Endothelial cell of hepatic sinusoid (primary cell): ENCODE measurements at regions not wholly inside any gene's neighbourhood (a gene's known extent, or its start where the extent isn't known, plus 50 kb on each side); places are given as distances from the start of the nearest gene placed in this dataset.

ENCODE experiments used
- in situ Hi-C: cut with HindIII; loops from 2 replicates; pipeline ENCODE4 v1.10.0; 2017; ENCODE audit warnings: low sequenced_read_pairs

DNA sequence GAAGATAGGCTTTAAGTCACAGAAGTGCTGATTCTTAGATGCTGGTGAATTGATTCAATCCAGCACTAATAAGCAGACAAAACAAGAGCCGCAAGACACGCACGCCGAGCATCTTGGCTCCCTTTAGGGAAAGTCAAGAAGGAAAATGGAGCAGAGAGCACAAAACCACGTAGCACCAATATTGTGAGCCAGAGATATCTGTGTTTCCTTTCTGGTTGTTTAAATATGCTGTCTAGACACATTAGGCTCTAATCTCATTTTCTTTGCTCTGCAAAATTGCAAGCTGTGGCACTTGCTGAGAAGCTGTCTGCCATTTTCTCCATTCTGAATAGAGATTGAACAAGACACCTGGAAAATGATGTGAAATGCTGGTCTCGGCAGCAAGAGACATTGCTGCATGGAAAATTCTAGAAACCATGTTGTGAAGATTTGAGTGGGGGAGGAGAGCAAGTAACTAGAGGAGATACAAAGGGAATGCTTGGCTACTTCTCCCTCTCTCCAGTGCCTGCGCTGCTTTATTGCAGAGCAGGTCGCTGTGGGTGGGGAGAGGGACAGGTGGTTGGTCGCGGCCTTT, 336.3 kb downstream of the MED10 start:
- in situ Hi-C loops = no loop called here

GRCh38 chr5:6039111-6039510, 339.2 kb downstream of the MED10 start:
- in situ Hi-C loops = no loop called here

DNA sequence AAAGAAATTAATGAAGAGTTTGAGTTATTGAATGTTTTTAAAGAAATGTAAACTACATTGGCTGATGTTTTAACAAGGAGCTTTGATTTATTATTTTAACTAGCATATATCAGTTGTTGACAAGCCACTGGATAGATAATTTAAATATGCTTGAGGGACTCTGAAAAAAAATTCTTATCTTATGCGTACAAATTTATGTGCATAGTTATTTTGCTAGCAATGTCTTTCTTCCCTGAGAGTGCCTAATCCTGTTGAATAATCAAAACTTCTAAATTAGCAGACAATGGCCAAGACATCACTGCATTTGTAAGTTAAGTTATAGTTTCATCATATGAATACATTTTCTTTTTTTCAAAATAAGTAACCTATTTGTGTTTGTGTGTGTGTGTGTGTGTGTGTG, 342.3 kb downstream of the MED10 start:
- in situ Hi-C loops = no loop called here

DNA sequence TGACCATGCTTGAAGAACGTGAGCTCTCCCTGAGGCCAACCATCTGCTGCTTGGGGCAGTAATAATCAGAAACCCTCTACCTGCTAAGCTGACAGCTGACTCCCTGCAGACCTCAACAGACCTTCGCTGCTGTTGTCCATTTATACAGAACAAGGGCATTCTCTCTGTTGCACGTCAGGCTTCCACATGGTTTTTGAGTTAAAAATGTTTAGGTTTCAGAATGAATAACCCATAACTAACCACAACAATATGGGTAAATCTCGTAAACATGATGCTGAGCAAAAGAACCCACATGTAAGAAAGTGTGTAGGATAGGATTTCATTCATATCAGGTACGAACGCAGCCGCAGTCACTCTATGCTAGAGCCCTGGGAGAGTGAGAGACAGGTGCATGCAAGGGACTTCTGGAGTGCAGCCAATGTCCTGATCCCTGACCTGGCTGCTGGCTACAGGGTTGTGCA, 348.5 kb downstream of the MED10 start:
- in situ Hi-C loops = no loop called here

- in situ Hi-C loops = no loop called here
Measured at GRCh38 chr5:6026766-6027406, 351.5 kb downstream of the MED10 start.

DNA sequence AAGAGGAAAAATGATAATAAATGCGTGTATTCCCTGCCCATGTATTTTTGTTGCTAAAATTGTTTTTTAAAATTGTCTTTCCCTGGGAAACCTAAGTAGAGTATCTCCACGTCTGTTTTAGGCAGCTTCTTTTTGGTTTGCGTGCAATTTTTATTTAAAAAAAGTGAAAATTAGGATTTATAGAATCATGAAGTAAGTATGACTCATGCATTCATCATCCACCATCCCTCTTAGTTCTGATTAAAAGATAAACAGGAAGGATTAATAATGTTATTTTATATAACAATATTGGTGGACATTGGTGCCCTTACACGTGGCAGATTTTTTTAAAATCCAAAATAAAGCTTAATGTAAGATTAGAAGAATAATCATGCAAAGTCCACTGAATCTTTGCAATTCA, 358.7 kb downstream of the MED10 start:
- in situ Hi-C loops = no loop called here

DNA sequence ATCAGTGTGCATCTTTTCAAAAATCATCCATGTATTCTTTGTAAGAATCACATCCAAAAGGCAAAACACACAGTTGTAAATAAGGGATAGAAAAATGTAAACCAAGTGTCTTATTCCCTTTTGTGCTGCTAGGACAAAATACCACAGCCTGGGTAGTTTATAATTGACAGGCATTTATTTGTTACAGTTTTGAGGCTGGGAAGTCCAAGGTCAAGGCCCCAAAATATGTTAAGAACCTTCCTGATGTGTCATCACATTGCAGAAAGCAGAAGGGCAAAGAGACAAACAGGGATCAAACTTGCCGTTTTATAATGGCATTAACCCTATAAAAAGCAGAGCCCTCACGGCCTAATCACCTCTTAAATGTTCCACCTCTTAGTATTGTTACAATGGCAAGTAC, 364.8 kb downstream of the MED10 start:
- in situ Hi-C loops = no loop called here

- in situ Hi-C loops = no loop called here
Measured at GRCh38 chr5:6011199-6011598, 367.1 kb downstream of the MED10 start.

DNA sequence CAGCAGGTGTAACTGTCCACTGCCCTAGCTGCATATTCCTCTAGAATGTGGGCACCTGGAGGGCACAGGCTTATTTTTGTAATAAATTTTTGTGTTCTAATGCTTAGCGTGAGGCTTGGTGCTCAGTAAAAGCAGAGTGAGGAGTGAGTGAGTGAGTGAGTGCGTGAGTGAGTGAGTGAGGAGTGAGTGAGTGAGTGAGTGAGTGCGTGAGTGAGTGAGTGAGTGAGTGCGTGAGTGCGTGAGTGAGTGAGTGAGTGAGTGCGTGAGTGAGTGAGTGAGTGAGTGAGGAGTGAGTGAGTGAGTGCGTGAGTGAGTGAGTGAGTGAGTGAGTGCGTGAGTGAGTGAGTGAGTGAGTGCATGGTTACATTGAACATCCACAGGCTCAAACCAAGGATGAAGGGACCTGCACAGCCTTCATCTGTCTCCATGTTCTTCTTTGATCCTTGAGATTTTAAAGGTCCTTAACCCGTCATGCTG, 371.5 kb downstream of the MED10 start:
- in situ Hi-C loops = no loop called here

GRCh38 chr5:6003040-6003825, 375.1 kb downstream of the MED10 start:
- in situ Hi-C loops = no loop called here

GRCh38 chr5:6000867-6001266, 377.5 kb downstream of the MED10 start:
- in situ Hi-C loops = no loop called here

GRCh38 chr5:5995819-5996218, 382.5 kb downstream of the MED10 start:
- in situ Hi-C loops = no loop called here

DNA sequence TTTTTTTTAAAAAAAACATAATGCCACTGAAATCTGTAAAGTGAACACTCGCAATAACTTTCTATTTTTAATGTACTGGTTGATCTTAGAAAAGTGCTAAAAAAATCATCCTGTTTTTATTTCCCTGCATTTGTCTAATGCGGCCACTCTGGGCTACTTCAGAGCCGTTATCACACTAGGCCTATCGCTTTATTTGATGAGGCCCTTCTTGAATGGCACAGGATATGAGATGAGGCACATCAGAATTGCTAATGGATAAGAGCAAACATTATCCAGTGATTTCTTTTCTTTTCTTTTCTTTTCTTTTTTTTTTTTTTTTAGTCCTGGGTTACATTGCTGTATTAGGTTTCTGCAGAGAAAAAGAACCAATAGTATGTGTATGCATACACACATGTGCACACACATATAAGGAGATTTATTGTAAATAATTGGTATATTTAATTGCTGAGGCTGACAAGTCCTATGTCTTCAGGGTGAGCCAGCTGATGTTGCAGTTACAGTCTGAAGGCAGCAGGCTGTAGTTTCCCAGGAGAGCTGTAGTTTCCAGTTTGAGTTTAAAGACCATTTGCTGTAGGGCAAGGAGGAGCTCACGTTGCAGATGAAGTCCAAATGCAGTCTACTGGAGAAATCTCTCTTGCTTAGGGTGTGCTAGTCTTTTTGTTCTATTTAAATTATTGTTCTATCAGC, 391.7 kb downstream of the MED10 start:
- in situ Hi-C loops = no loop called here

DNA sequence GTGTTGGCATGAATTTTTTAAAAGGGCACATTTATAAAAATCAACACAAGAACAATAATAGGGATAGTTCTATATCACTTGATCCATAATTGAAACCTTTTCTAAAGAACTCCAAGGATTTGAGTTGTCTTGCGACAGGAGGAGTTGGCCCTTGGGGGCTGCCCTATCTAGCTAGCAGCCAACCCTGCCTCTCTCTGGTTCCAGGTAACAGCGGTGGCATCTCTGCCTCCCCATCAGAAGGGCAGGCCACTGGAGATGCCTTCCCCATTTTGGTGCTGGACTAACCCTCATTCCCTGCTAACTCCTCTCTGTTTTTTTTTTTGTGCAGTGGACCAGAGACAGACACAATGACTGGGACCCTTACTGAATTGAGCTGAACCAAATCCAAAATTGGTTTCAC, 393.0 kb downstream of the MED10 start:
- in situ Hi-C loops = no loop called here

DNA sequence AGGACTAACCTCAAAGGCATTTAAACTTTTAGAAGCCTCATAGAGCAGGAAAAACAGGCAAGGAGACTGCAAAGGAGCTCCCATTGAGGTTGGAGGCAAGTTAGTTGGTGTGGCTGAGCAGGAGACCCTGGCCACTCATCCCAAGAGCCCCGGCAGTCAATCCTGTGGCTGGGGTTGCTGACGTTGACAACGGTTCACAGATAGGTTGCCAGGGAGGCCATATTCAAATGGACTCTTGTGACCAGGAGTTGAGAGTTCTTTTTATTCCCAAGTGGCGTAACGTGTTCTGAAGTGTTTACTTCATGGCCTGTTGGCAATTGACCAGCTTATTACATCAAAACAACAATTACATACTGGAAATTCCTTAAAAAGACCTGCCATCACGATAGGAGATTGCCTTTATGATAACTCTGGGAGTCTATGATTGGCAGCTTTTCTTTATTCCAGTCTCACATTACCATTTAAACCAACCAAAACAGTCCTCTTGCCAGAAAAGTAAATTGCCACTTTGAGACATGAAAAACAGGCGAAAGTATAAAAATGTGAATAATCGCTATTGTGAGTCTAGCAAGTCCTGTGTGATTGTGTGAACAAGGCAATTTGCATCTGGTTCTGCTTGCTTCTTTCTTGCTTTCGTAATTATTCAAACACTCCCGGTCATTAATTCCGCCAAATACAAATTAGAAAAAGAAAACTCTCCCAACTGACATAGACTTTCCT, 394.9 kb downstream of the MED10 start:
- in situ Hi-C loops = no loop called here

DNA sequence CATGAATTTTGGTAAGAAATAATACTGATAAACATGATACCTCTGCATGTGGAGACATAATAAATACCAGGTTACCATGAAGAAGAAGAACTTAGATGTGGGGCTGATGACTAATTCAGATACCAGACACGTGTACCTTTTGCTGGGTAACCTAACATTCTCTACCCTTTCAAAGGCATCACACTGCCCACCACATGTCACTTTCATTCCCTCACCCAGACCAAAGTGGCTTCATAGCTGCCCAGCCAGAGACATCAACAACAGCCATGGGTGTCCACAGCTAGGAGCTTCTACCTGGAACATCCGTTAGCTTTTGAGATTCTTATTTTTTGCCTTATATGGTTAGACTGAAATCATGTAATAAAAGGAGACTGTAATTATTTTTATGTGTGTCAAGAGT, 396.8 kb downstream of the MED10 start:
- in situ Hi-C loops = no loop called here

- in situ Hi-C loops = no loop called here
Measured at GRCh38 chr5:5980538-5980895, 397.8 kb downstream of the MED10 start.

GRCh38 chr5:5979761-5980537, 398.4 kb downstream of the MED10 start:
- in situ Hi-C loops = no loop called here

DNA sequence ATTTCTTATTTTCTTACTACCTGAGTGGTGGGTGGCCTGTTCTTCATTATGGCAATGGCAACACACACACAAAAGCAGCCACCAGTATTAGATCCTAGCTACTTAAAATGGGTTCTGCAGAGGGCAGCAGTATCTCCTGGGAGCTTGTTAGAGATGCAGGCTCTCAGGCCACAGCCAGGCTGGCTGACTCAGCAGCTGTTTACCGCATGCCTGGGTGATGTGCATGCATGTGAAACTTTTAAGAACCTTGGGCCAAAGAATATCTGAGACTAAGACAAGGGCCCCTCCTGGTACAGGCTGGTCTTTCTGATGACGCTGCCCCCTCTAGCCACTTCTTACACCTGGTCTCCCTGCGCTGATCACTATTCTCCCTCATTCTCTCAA, 399.0 kb downstream of the MED10 start:
- in situ Hi-C loops = no loop called here
